HL-60 (cell line): ENCODE measurements at regions not wholly inside any gene's neighbourhood (a gene's known extent, or its start where the extent isn't known, plus 50 kb on each side); places are given as distances from the start of the nearest gene placed in this dataset.

ENCODE experiments used
- DNase-seq, 2 experiments: peaks; one replicate each; pipeline ENCODE4 v3.0.0-alpha.2; 2010 to 2020; ENCODE audit warnings: low read depth in 1 of 2, low spot score in 1 of 2
- H3K27ac ChIP-seq: fragments of 250-450 bp; sonication (Bioruptor Pico); replicated peaks from 2 replicates; pipeline ENCODE4 v1.5.1; 2020; ENCODE audit warnings: mild to moderate bottlenecking, moderate library complexity
- H3K27me3 ChIP-seq: fragments of 250-450 bp; sonication (Bioruptor Pico); 2 replicates; pipeline ENCODE4 v1.5.1; 2021; ENCODE audit warnings: mild to moderate bottlenecking, moderate library complexity; ENCODE audit not compliant: insufficient read depth, poor library complexity, severe bottlenecking
- H3K4me3 ChIP-seq: replicated peaks from 2 replicates; pipeline ENCODE4 v1.5.1; 2011; ENCODE audit warnings: mild to moderate bottlenecking, control low read depth, low read length; ENCODE audit not compliant: insufficient read depth
- GABPA ChIP-seq: IDR thresholded peaks from 2 replicates; pipeline ENCODE4 v1.6.1; 2012; ENCODE audit warnings: low read depth
- POLR2AphosphoS5 ChIP-seq: IDR thresholded peaks from 2 replicates; pipeline ENCODE4 v1.6.1; 2012; ENCODE audit warnings: low read depth
- SPI1 ChIP-seq: IDR thresholded peaks from 2 replicates; pipeline ENCODE4 v1.6.1; 2012; ENCODE audit warnings: low read depth, mild to moderate bottlenecking, borderline replicate concordance
- TF ChIP-seq, protein P1 (sequence below): IDR thresholded peaks from one replicate; pipeline ENCODE4 v1.5.1; 2011; ENCODE audit warnings: low read length, control low read depth, inconsistent platforms; ENCODE audit not compliant: insufficient read depth
- TF ChIP-seq, protein P2 (sequence below): IDR thresholded peaks from 2 replicates; pipeline ENCODE4 v1.6.1; 2012; ENCODE audit warnings: low read depth; ENCODE audit not compliant: insufficient replicate concordance

DNA sequence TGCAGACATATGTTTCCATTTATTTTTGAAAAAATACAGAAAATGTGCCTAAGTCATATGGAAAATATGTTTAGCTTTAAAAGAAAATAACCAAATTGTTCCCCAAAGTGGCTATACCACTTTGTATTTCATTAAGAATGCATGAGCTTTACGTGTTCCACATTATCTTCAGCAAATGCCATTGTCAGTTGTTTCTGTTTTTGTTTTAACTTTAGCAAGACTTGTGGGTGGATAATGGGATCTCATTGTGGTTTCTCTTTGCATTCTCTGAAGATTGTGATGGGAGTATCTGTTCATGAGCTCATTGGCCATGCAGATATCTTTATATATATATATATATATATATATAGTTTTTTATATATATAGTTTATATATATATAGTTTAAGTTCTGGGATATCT is 181.5 kb downstream of the CCER1 start:
- DNase-seq: no peak
- TF ChIP-seq, protein P1, sequence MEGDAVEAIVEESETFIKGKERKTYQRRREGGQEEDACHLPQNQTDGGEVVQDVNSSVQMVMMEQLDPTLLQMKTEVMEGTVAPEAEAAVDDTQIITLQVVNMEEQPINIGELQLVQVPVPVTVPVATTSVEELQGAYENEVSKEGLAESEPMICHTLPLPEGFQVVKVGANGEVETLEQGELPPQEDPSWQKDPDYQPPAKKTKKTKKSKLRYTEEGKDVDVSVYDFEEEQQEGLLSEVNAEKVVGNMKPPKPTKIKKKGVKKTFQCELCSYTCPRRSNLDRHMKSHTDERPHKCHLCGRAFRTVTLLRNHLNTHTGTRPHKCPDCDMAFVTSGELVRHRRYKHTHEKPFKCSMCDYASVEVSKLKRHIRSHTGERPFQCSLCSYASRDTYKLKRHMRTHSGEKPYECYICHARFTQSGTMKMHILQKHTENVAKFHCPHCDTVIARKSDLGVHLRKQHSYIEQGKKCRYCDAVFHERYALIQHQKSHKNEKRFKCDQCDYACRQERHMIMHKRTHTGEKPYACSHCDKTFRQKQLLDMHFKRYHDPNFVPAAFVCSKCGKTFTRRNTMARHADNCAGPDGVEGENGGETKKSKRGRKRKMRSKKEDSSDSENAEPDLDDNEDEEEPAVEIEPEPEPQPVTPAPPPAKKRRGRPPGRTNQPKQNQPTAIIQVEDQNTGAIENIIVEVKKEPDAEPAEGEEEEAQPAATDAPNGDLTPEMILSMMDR: no peak
- Histone ChIP-seq H3K27me3 (no peaks in the 10 kb centered on the region), H3K27ac (no peak overlapping the region), H3K4me3 (no peak overlapping the region)

DNA sequence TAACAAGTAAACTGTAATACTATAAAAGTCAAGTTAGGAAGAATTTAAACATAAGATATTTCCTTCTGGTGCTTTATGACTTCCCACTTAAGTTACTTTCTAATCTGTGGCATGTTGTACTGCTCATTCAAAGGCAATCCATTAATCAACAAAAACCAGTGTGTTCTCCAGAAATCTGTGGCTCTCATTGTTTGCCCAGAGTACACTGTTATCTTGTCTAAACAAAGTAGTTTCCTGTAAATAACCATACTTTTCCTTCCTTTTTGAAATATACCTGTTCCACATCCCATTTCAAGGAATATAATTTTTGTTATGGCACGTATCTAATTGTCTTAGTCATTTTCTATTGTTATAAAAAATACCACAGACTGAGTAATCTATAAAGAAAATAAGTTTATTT is 184.1 kb downstream of the CCER1 start:
- H3K27me3 ChIP-seq: no peaks in the 10 kb centered on the region
- no peak for DNase-seq
- TF ChIP-seq GABPA (no peak), POLR2AphosphoS5 (no peak), SPI1 (no peak)
- TF ChIP-seq, protein P2, sequence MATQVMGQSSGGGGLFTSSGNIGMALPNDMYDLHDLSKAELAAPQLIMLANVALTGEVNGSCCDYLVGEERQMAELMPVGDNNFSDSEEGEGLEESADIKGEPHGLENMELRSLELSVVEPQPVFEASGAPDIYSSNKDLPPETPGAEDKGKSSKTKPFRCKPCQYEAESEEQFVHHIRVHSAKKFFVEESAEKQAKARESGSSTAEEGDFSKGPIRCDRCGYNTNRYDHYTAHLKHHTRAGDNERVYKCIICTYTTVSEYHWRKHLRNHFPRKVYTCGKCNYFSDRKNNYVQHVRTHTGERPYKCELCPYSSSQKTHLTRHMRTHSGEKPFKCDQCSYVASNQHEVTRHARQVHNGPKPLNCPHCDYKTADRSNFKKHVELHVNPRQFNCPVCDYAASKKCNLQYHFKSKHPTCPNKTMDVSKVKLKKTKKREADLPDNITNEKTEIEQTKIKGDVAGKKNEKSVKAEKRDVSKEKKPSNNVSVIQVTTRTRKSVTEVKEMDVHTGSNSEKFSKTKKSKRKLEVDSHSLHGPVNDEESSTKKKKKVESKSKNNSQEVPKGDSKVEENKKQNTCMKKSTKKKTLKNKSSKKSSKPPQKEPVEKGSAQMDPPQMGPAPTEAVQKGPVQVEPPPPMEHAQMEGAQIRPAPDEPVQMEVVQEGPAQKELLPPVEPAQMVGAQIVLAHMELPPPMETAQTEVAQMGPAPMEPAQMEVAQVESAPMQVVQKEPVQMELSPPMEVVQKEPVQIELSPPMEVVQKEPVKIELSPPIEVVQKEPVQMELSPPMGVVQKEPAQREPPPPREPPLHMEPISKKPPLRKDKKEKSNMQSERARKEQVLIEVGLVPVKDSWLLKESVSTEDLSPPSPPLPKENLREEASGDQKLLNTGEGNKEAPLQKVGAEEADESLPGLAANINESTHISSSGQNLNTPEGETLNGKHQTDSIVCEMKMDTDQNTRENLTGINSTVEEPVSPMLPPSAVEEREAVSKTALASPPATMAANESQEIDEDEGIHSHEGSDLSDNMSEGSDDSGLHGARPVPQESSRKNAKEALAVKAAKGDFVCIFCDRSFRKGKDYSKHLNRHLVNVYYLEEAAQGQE: no peak
- TF ChIP-seq, protein P1: no peak
- H3K4me3 ChIP-seq: no peak overlapping the region
- no peak overlapping the region for H3K27ac ChIP-seq

DNA sequence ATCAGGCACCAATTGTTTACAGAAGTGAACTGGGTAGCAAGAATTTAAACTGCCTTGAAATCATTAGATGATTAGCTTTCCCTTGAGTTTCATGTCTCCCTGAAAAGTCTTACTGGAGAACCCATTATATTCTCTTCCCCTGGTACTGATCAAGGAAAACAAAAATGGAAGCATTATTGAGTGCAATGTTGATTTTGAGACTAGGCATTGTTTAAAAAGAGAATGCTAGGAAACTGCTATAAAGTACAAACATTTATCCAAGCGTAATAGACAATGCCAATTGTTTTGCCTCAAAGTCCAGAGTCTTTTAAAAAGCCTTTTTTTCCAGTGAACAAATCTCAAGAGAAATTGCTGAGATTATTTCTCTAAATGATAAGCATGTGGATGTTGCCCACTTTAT is 197.0 kb downstream of the CCER1 start:
- H3K4me3 ChIP-seq: no peak overlapping the region
- DNase-seq: no peak
- no peak overlapping the region for H3K27ac ChIP-seq
- H3K27me3 ChIP-seq: no peaks in the 10 kb centered on the region
- no peak for TF ChIP-seq POLR2AphosphoS5
- TF ChIP-seq GABPA: no peak
- TF ChIP-seq, protein P1: no peak
- TF ChIP-seq, protein P2: no peak
- TF ChIP-seq SPI1: no peak

DNA sequence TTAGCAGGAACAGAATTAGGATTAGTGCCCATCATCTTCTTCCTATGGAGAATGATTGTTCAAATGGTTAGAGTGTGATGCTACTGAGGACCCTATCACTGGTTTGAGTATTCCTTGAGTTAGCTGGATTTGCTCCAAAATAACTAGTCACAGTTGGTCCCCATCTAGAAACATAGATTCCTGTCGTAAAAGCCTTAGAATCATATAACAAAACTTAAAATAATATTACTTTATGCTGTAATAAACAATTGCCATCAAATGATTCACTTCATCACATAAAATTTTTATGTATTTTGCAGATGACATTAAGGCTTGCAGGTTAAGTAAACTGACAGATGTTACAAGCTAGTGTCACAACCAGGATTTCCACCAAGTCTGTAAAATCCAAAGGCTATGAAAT is 209.8 kb downstream of the CCER1 start:
- Histone ChIP-seq H3K4me3 (no peak overlapping the region), H3K27ac (no peak overlapping the region), H3K27me3 (no peaks in the 10 kb centered on the region)
- TF ChIP-seq GABPA (no peak), SPI1 (no peak), POLR2AphosphoS5 (no peak)
- TF ChIP-seq, protein P1: no peak
- TF ChIP-seq, protein P2: no peak
- DNase-seq: no peak
